Common myeloid progenitor, CD34-positive (primary cell): ENCODE measurements at regions not wholly inside any gene's neighbourhood (a gene's known extent, or its start where the extent isn't known, plus 50 kb on each side); places are given as distances from the start of the nearest gene placed in this dataset.
"Not testable (repeated sequence)": the region's sequence is repeated elsewhere in the genome, so short reads cannot be mapped to it uniquely, and the experiment has no call there.

Experiments used
- CTCF ChIA-PET: fragments of 350-600 bp; sonication (Branson Sonifier 250); formaldehyde crosslinking; loops from one replicate; lab custom pipeline; 2021; ENCODE audit warnings: antibody characterized with exemption; lab: Charles Lee
- POLR2A ChIA-PET: fragments of 350-600 bp; sonication (Branson Sonifier 250); formaldehyde crosslinking; loops from one replicate; lab custom pipeline; 2021; ENCODE audit warnings: antibody characterized with exemption; lab: Charles Lee
- DNase-seq, 3 donors: peaks; one replicate each; pipeline versions ENCODE4 v3.0.0 to v3.0.0-alpha.2; 2013
- H3K27ac ChIP-seq, 2 experiments: 1 replicate in 1 of 2; 2 replicates in 1 of 2; pipeline ENCODE4 v1.7.0; 2013; ENCODE audit warnings: inconsistent platforms in 2 of 2, low read length in 2 of 2, mild to moderate bottlenecking in 2 of 2, low read depth in 1 of 2, moderate library complexity in 1 of 2; ENCODE audit not compliant: severe bottlenecking in 2 of 2, insufficient read depth in 1 of 2, poor library complexity in 1 of 2
- H3K27me3 ChIP-seq, 5 experiments: replicated peaks in 2 of 5; 1 replicate in 3 of 5; 2 replicates in 2 of 5; pipeline versions ENCODE4 v1.6.1 to v1.7.0; 2013; ENCODE audit warnings: low read length in 4 of 5, mild to moderate bottlenecking in 2 of 5, moderate library complexity in 2 of 5, inconsistent platforms in 1 of 5; ENCODE audit not compliant: insufficient read depth in 5 of 5, control insufficient read depth in 4 of 5
- H3K36me3 ChIP-seq, 4 experiments: 1 replicate in 2 of 4; 2 replicates in 2 of 4; pipeline versions ENCODE4 v1.6.1 to v1.7.0; 2013; ENCODE audit warnings: low read length in 3 of 4, control low read depth in 1 of 4, mild to moderate bottlenecking in 1 of 4; ENCODE audit not compliant: control insufficient read depth in 4 of 4, insufficient read depth in 4 of 4
- H3K4me1 ChIP-seq, 4 experiments: 1 replicate in 3 of 4; 2 replicates in 1 of 4; pipeline versions ENCODE4 v1.6.1 to v1.7.1; 2013; ENCODE audit warnings: low read length in 3 of 4, mild to moderate bottlenecking in 3 of 4, control low read depth in 1 of 4, inconsistent platforms in 1 of 4, moderate library complexity in 1 of 4; ENCODE audit not compliant: control insufficient read depth in 4 of 4, insufficient read depth in 4 of 4; ENCODE audit errors: control extremely low read depth in 1 of 4
- H3K4me3 ChIP-seq, 7 experiments: 1 replicate in 4 of 7; 2 replicates in 3 of 7; pipeline versions ENCODE4 v1.5.1 to v1.7.0; 2013; ENCODE audit warnings: mild to moderate bottlenecking in 7 of 7, low read length in 6 of 7, moderate library complexity in 6 of 7, inconsistent platforms in 2 of 7, low read depth in 2 of 7, control low read depth in 1 of 7; ENCODE audit not compliant: insufficient read depth in 4 of 7, control insufficient read depth in 1 of 7; ENCODE audit errors: extremely low read depth in 1 of 7
- H3K9me3 ChIP-seq, 5 experiments: 1 replicate in 4 of 5; 2 replicates in 1 of 5; pipeline versions ENCODE4 v1.6.1 to v1.7.1; 2013; ENCODE audit warnings: low read length in 4 of 5, mild to moderate bottlenecking in 2 of 5, inconsistent platforms in 1 of 5, low read depth in 1 of 5, moderate library complexity in 1 of 5; ENCODE audit not compliant: control insufficient read depth in 4 of 5, insufficient read depth in 2 of 5; ENCODE audit errors: control extremely low read depth in 1 of 5
- WGBS: methylation state at CpG from one replicate; pipeline ENCODE4 v1.1.5; 2013; ENCODE audit not compliant: insufficient coverage; 5-methylcytosine and 5-hydroxymethylcytosine counted together

DNA sequence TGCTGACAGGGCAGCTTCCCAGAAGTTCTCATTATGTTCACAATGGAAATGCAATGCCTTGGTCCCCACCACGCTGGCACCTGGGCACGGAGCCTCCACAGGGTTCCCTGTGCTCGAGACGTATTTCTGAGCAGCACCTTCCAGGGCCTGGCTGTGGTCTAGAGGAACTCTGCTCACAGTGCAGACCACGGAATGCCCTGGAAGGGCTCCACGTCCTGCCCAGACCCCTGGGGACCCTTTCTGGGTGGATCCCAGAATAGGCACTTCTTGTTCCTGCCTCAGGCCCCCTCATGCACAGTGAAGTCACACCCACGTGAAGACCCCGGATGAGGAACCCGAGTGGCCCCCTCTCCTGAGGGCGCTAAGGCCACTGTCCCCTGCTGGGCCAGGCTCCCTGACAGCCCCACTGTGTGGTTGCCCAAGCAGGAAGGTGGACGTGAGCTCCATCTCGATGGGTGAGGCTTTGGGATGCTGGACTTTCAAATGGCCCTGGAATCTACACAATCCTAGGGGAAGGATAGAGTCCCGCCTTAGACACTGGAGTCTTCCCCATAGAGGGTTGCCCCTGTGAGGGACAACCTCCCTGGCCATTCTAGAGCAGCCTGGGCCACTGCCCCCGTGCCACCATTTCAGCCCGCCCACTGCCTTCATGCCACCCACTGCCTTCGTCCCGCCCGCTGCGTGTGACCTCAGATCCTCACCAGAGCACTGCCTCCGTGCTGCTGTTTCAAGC is 1106.8 kb downstream of the BRD1 start:
- ChIA-PET CTCF (interaction anchor here (1.0 kb wide), 1 partner anchor 19 kb away, joined by 3 read pairs; no protein-coding TSS in a partner anchor), POLR2A (no interaction called here)
- no peak overlapping the region for H3K4me3 ChIP-seq
- H3K27me3 ChIP-seq = peaks cover 0 to 2% (median 0%) of the 10 kb centered on the region in 5 experiments
- 86% methylated on average over 16 of the region's 20 CpGs for WGBS
- no peak for DNase-seq
- no peaks in the 10 kb centered on the region for H3K36me3 ChIP-seq
- H3K9me3 ChIP-seq = peaks cover 0 to 7% (median 3%) of the 10 kb centered on the region in 5 experiments
- peaks cover 0 to 18% (median 12%) of the 10 kb centered on the region in 4 experiments for H3K4me1 ChIP-seq
- no peak overlapping the region for H3K27ac ChIP-seq

- peaks cover 0 to 18% (median 12%) of the 10 kb centered on the region in 4 experiments for H3K4me1 ChIP-seq
- no peaks in the 10 kb centered on the region for H3K36me3 ChIP-seq
- peak in 1 of 3 donors; percentile 6 for DNase-seq
- peaks cover 0 to 5% (median 2%) of the 10 kb centered on the region in 5 experiments for H3K9me3 ChIP-seq
- CTCF ChIA-PET = interaction anchor here (1.0 kb wide), 1 partner anchor 19 kb away, joined by 3 read pairs; no protein-coding TSS in a partner anchor
- 83% methylated on average over 23 of the region's 23 CpGs for WGBS
- POLR2A ChIA-PET = no interaction called here
- H3K4me3 ChIP-seq = no peak overlapping the region
- H3K27me3 ChIP-seq = peaks cover 0 to 2% (median 0%) of the 10 kb centered on the region in 5 experiments
- no peak overlapping the region for H3K27ac ChIP-seq
These were observed 1107.6 kb downstream of the BRD1 start for GRCh38 chr22:48719978-48720661.

GRCh38 chr22:48718818-48719500 is 1108.7 kb downstream of the BRD1 start:
- peaks cover 0 to 2% (median 0%) of the 10 kb centered on the region in 5 experiments for H3K9me3 ChIP-seq

GRCh38 chr22:48717883-48718817 is 1109.5 kb downstream of the BRD1 start:
- H3K27me3 ChIP-seq = no peaks in the 10 kb centered on the region
- DNase-seq = peak; percentile 14 to 75 (median 74)
- H3K9me3 ChIP-seq = no peaks in the 10 kb centered on the region
- 59% methylated on average over 24 of the region's 31 CpGs for WGBS
- H3K27ac ChIP-seq = no peak overlapping the region
- CTCF ChIA-PET = no interaction called here
- H3K4me1 ChIP-seq = peaks cover 0 to 18% (median 12%) of the 10 kb centered on the region in 4 experiments
- POLR2A ChIA-PET = no interaction called here
- H3K36me3 ChIP-seq = no peaks in the 10 kb centered on the region
- H3K4me3 ChIP-seq = peak overlapping the region in 1 of 7 experiments; percentile 11

More at GRCh38 chr22:48718818-48719500, 1108.7 kb downstream of the BRD1 start:
- Histone ChIP-seq H3K36me3 (no peaks in the 10 kb centered on the region), H3K27ac (no peak overlapping the region), H3K4me1 (peaks cover 0 to 18% (median 12%) of the 10 kb centered on the region in 4 experiments), H3K4me3 (no peak overlapping the region), H3K27me3 (peaks cover 0 to 1% (median 0%) of the 10 kb centered on the region in 5 experiments)
- POLR2A ChIA-PET = no interaction called here
- CTCF ChIA-PET = no interaction called here
- DNase-seq = no peak
- WGBS = 87% methylated on average over 19 of the region's 22 CpGs

DNA sequence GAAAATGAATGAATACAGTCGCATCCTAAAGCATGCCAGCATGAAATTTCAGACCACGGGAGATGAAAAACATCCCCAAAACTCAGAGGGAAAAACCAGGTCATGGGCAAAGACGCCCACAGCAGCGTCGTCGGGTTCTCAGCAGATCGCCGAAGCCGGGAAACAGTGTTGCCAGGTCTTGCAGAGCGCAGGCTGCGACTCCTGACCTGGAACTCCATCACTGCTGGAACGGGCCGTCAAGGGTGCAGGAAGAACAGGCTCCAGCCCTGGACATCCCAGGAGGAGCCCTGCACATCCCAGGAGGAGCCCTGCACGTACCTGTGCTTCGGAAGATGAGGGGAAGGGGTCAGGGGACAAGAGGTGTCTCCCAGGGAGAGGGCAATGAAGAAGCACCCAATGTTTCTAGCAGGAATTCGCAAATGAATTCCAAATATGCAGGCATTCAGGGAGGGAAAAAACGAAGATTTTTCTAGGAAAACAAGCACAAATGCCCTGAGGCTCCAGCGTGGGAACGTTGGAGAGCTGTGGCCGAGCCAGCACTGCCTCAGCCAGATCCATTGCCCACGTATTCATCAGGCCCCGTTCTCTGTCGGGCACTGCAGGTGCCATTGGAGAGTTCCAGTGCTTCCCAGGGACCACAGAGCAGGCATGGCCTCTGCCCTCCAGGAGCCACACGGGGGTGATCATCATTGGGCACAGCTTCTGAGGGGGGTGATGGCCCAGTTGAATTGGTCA is 1110.4 kb downstream of the BRD1 start:
- ChIA-PET POLR2A (no interaction called here), CTCF (no interaction called here)
- no peak for DNase-seq
- Histone ChIP-seq H3K4me1 (peaks cover 0 to 18% (median 12%) of the 10 kb centered on the region in 4 experiments), H3K36me3 (no peaks in the 10 kb centered on the region), H3K27ac (no peak overlapping the region), H3K4me3 (no peak overlapping the region), H3K9me3 (no peaks in the 10 kb centered on the region), H3K27me3 (no peaks in the 10 kb centered on the region)
- WGBS = 97% methylated on average over 23 of the region's 24 CpGs

DNA sequence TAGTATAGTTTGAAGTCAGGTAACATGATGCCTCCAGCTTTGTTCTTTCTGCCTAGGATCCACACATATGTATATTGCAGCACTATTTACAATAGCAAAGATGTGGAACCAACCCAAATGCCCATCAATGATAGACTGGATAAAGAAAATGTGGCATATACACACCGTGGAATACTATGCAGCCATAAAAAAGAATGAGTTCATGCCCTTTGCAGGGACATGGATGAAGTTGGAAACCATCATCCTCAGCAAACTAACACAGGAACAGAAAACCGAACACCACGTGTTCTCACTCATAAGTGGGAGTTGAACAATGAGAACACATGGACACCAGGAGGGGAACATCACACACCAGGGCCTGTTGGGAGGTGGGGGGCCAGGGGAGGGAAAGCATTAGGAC is 1111.5 kb downstream of the BRD1 start:
- 100% methylated on average over 2 of the region's 3 CpGs for WGBS
- CTCF ChIA-PET, H3K9me3 ChIP-seq: not testable (repeated sequence)

More for the DNA sequence above, 1111.5 kb downstream of the BRD1 start:
- POLR2A ChIA-PET, DNase-seq, H3K27me3 ChIP-seq, H3K36me3 ChIP-seq, H3K27ac ChIP-seq, H3K4me3 ChIP-seq: not testable (repeated sequence)
- peaks cover 0 to 18% (median 12%) of the 10 kb centered on the region in 4 experiments for H3K4me1 ChIP-seq
